ENCODE measurements at regions not wholly inside any gene's neighbourhood (a gene's known extent, or its start where the extent isn't known, plus 50 kb on each side); places are given as distances from the start of the nearest gene placed in this dataset.
"Not testable (repeated sequence)": the region's sequence is repeated elsewhere in the genome, so short reads cannot be mapped to it uniquely, and the experiment has no call there.

DNA sequence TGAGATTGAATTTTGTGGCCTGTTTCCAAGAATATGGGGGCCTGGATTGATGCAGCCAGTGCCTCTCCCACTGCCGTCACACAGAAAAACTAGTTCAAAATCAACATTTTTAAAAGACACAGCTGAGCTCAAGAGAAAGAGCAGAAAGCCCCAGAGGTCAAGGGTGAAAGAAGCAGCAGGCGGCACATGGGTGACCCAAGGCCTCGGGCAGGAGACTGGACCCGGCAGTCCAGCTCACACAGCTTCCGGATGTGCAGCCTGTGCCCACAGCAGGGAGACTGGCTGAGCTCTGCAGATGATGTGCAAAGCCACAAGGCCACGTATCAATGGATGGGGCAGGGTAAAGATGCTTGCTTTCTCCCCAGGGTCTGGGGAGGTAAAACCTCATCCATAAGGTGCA is 50.4 kb upstream of the RNF32 start:
- DNase-seq (ENCODE audit: low read depth in 2 of 2) = no peak

DNA sequence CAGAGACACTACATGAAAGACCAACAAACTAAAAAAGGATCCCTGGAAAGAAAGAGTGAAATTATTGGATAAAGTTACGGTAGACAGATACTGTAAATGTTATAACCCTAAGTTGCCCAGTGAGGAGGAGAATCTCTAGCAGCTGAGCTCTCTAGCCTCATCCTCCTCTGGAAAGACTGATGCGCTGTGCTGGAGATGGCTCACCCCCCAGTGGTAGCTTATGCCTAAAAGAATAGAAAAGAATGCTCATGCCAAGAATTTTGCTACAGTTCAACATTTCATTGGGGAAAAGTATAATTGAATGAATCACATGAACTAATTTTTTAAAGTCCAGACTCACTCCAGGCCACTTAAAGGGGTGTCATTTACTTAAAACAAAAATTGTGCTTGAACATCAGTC is 50.8 kb upstream of the RNF32 start:
- DNase-seq (ENCODE audit: low read depth in 2 of 2) = no peak

DNA sequence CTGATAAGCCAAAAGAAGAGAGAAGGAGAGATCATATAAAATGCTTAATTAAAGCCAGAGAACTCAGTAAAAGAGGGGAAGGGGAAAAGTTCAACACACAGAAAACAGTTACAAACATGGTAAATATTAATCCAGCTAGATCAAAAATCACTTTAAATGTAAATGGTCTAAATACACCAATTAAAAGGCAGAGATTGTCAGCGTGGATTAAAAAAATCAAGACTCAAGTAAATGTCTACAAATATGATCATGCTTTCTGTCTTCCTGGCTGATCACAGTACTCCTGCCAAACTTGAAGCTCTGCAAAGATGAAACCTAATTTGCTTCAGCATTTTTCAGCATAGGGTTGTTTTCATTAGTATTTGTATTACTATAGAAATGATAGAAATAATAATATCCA is 54.6 kb upstream of the RNF32 start:
- no peak for DNase-seq (ENCODE audit: low read depth in 2 of 2)

DNA sequence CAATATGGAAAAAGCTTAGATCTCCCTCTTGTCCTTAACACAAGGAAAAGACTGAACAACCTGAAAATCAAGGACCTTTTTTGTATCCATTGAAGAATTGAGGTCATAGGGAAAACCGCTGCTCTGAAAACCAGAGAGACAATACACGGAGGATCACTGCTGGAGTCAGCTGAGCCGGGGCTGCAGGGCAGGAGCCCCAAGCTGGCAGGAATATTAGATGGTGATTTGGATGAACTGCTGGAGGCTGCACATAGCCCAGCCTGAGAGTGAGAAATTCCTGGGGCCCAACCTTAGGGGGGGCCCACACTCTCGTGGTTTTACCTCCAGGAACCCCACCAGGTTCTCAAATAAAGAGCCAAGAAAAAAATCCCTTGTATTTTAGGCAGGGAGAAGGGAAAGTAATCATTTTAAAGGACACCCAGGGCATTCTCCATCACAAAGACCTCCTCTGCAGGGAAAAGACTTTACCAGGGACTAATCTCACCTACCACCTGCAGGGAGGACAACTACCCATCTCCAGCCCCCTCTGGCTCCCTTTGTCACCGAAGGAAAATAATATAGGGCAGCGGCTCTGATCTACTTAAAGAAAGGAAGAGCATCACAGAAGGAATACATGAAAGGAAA is 55.4 kb upstream of the RNF32 start:
- no peak for DNase-seq (ENCODE audit: low read depth in 2 of 2)

DNA sequence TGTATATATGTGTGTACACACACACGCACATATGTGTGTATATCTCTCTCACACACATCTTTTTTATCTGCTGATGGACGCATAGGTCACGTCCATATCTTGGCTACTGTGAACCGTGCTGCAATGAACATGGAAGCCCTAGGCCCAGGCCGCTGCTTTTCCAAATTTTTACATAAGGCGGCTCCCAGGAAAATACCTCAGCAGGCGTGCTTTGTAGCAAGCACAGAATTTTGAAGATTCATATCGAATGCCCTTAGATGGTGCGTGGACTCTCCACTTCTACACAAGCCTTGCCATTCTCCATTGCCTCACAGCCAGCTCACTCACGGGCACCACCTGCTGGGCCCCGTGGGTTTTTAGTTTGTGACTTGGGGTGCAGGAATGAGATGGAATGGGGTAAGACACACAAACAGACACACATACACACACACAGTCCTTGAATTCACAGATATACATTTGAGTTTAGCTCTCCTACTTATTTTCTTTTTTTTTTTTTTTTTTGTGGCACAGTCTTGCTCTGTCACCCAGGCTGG is 57.9 kb upstream of the RNF32 start:
- no peak for DNase-seq (ENCODE audit: low read depth in 2 of 2)

DNA sequence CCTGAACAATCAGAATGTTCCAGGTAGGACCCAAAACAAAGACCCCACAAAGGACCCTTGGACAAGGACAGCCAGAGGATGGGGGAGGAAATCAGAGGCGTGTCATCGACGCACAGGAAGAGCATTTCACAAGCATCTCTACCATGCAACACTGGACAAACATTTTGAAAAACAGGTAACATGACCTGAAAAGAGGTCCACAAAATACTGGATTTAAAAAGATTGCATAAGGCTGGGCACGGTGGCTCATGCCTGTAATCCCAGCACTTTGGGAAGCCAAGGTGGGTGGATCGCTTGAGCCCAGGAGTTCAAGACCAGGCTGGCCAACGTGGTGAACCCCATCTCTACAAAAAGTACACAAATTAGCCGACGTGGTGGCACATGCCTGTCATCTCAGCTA is 60.5 kb upstream of the RNF32 start:
- DNase-seq (ENCODE audit: low read depth in 2 of 2) = no peak

DNA sequence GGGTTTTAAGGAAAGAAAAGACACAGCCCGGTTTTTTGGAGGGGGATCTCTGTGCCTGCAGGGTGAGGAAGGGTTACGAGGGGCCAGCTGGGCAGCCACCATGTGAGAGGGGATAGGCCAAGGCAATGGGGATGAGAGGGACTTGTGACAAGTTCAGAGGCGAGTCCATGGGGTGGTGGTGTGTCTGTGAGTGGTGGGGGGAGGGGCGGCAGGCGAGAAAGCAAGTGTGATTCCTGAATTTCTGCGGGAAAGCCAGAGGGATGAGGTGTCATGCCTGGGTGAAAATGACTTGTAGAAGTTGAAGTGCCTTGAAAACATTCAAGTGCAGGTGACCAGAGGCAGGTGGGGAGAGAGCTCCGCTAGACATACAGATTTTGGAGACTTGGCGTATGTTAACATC is 61.0 kb upstream of the RNF32 start:
- no peak for DNase-seq (ENCODE audit: low read depth in 2 of 2)

DNA sequence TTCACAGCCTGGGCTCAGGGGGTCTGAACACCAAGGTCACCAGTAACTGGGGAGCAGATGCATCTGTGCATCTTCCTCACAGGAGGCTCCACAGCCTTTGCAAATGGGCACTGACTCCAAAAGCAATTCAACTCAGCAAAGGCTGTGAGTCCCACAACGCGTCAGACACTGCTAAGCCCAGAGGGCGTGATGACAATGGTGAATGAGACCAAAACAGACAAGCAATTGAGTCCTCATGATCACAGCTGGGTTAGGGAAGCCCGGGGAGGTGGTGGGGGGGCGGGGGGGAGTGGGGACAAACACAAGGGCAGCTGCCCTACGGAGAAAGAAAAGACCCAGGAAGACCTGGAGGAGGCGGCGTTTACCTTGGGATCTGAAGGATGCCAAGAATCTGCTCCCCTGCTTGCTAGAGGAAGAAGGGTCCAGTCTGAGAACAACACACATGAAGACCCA is 61.6 kb upstream of the RNF32 start:
- DNase-seq (ENCODE audit: low read depth in 2 of 2) = no peak

DNA sequence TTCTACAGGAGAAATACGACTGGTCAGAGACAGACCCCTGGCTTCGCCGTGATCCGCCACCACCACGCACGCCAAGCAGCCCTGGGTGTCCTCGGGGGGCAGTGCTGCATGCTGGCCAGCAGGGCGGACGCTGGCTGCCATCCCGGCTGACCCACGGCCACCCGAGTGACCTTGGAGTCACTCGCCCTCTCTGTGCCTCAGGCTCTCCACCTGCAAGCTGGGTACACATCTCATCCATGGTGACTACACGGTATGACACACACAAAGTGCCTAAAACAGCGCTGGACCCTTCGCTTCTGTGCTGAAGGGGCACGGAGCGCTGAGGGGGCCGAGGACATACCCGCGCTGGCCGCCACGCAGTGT is 62.0 kb upstream of the RNF32 start:
- DNase-seq (ENCODE audit: low read depth in 2 of 2) = no peak

DNA sequence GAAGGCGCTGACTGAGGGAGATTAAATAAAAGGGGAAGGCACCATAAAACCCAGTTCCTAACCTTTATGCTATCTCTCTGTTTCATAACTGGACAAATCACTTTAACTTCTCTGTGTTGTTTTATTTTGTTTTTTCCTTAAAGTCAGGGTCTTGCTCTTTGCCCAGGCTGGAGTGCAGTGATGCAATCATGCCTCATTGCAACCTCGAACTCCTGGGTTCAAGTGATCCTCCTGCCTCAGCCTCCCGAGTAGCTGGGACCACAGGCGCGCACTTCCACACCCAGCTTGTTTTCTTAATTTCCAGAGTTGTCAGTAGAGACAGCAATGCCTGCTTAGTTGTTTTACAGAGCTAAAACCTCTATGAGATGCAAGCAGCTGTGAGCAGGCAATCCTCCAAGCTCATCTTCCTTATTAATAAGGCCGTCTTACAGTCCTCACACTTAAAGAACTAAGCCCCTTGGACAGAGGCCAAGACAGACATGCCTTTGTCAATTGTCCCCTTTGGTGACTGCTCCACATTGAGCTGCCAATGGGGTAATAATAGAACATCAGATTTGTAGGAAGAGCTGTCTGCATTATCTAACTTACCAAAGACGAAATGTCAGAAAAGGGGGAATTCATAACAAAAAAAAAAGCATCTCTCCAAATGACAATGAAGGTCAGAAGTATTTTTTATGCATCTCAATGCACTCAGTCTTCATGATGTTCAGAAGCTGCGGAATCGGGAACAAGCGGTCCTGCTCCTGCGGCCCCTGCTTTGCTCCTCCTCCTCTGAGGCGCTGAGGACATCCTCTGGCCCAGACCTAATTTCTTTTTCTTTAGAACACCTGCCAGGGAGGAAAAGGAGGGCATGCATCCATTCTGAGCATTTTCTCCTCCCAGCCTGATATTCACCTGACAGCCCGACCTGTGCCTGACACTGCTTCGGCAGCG is 62.7 kb upstream of the RNF32 start:
- DNase-seq (ENCODE audit: low read depth in 2 of 2) = no peak

DNA sequence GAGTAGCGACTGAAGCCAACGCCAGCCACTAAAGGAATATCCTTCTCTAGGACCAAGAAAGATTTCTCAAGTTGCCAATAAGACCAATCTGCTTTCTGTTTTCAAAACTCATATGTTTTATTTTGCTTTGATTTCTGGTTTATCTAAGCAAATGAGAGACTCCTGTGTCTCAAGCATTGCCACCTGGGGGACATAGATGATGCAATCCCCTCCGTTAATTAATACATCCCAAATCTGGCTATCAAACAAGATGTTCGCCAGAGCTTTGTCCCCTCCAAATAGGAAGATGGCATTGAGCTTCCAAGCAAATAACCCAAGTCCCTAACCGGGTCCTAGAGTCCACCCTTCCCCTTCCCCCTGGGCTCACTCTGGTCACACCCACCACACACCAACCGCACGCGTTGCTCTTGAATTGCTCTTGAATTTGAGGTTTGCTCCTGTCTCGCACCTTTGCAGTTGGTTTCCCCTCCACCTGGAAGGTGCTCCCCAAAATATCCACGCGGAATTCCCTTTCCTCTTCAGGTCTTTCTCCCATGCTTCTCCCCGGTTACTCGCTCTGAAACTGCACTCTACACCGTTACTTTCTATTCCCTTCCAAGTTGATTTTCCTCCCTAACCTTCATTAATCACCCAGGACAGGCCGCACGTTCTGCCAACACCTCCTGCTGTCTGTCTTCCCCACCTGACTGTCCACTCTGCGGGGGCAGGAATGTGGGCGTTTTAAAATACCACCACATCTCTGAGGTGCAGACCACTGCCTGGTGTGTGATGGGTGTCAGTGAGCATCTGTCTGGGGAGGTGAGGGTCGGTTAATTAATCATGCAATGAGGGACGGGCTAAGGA is 64.1 kb upstream of the RNF32 start:
- no peak for DNase-seq (ENCODE audit: low read depth in 2 of 2)

DNA sequence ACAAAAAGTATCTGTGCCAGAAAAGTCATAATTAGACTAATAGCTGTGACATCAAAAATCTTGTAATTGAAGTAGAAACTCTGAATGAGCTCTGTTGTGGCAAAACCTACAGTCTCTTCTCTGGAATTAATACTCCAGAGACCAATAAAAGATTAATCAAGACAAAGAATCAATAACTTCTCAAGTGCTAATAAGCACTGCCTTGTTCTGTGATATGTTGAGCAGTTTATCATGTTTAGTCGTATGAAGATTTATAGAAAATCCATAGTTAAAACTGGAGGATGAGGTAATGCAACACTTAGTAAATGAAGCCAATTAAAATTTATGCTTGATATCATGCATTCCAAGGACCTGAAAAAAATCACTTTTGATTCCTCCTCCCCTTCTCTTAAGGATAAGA is 72.3 kb upstream of the RNF32 start:
- DNase-seq (ENCODE audit: low read depth in 2 of 2) = no peak

DNA sequence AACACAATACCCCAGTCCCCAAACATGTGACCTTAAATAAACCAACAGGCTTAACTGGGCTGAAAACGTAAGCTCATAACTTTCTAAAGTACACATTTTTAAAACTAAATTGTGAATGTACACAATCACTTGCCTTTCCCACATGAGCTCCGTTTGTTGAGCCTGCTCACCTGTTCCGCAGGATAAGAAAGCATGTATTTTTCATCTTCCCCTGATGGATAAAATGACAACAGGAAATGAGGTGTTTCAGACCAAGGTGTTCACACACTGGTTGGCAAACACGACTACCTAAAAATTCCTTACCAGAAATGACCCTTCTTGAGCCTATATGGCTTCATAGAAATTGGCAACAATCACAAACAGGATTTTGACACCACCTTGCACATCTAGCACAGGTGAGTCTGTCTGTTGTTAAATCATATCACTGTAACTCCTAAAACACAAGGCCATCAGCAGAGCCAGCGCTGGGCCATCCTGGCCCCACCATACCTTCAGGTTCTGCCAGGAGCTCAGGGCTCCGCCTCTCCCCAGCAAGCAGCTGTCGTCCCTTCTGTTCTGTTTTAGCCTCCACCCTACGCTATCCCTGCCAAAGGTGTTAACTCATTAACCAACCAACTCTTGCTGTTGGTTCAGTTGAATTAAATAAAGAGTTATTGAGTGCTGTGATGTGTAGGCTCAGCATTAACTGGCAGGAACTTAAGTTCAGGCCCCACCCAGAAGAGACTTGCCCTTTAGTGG is 73.6 kb upstream of the RNF32 start:
- no peak for DNase-seq (ENCODE audit: low read depth in 2 of 2)

DNA sequence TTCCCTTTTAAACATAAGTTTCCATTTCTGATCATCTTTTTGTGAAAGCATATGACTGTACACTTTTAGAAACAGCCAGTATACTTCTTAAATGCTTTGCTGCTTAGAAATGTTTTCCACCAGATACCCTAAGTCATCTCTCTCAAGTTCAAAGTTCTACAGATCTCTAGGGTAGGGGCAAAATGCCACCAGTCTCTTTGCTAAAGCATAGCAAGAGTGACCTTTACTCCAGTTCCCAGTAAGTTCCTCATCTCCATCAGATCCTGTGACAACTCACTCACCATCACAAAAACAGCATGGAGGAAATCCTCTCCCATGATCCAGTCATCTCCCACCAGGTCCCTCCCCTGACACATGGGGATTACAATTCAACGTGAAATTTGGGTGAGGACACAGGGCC is 75.6 kb upstream of the RNF32 start:
- DNase-seq (ENCODE audit: low read depth in 2 of 2) = not testable (repeated sequence)

DNA sequence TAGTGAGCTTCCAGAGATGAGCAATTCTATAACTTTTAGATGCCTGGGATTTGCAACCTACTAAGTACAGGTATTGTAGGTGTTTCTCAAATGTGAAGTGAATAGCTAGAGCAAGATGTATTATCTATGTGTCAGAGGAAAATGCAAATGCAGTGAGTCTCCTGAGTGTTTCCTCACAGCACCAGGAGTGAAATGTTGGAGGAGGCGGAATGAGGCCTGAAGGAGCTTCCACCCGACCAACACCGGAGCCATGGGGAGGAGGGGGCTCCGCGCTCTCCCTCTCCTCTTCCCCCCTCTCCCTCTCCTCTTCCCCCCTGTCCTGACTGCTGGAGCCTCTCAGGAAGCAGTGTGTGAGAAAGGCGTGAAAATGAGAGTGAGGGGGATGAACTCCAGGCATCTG is 79.9 kb upstream of the RNF32 start:
- DNase-seq (ENCODE audit: low read depth in 2 of 2) = no peak

DNA sequence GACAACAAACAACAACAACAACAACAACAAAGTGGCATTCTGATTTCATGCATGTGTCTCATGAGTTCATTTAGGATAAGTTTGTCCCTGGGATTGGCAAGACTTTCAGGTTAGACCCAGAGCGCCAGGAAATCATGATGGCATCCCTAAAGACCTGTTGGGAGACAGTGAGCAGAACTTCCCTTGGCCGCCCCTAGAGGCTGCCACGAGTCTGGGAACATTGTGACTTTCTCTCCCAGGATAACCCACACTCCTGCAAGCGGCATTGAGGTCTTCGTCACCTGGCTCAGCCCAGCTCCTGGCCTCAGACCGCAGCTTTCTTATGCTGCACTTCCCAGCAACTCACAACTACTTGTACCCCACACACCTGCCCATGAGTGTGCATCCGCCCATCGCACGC is 80.5 kb upstream of the RNF32 start:
- no peak for DNase-seq (ENCODE audit: low read depth in 2 of 2)

DNA sequence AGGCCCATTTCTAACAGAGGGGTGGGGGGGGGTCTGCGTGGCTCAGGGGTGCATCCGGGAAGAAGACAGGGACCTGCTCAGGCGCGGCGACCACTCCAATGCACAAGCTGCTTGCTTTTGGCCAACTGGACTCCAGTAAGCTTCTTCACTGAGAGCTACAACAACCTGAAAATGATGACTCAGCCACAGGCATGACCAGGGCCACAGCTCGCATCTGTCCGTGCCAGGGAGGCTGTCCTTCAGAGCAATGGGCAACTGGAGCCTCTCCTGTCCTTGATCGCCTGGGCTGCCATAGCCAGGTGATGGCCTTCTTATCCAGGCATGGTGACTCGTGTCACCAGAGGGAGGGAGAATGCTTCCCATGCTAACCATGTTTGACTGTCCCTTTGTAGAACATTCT is 81.6 kb upstream of the RNF32 start:
- DNase-seq (ENCODE audit: low read depth in 2 of 2) = no peak

DNA sequence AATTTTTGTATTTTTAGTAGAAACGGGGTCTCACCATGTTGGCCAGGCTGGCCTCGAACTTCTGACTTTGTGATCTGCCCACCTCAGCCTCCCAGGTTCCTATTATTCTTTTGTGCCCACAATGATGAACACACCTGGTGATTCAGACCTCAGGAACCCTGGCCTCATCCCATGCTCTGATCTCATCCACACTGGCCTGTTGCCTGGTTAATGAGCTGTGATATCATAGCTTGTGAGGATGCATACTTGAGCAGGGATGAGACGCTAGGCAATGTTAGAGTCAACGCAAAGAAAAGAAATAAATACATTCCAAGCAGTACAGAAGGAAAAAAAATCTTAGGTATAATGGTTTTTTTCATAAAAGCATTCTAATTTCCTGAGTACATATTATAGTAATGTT is 82.4 kb upstream of the RNF32 start:
- no peak for DNase-seq (ENCODE audit: low read depth in 2 of 2)

DNA sequence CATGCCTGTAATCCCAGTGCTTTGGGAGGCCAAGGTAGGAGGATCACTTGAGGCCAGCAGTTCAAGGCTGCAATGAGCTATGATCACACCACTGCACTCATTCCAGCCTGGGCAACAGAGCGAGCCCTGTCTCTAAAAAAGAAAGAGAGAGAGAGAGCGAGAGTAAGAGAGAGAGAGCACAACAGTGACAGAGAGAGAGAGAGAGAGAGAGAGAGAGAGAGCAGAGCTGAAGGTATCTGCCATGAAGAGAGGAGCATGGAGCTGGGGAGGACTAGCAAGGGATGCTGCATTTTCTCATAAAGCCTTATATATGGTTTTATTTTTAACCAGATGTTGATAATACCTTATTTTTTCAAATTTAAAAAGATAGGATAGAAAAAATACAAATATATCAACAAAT is 84.5 kb upstream of the RNF32 start:
- DNase-seq (ENCODE audit: low read depth in 2 of 2) = no peak

DNA sequence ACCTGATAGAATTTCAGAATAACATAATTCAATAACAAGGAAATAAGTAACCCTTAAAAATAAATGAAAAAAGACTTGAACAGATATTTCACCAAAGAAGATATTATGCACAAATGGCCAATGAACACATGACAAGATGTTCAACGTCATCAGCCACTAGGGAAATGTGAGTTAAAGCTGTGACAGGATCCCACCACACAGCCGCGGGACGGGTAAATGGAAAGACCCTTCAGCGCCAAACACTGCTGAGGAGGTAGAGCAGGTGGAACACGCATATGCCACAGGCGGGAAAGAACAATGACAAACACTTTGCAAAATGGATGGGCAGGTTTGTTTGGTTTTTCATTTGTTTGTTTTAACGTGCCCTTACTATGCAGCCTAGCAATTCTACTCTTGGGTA is 86.1 kb upstream of the RNF32 start:
- DNase-seq (ENCODE audit: low read depth in 2 of 2) = no peak

DNA sequence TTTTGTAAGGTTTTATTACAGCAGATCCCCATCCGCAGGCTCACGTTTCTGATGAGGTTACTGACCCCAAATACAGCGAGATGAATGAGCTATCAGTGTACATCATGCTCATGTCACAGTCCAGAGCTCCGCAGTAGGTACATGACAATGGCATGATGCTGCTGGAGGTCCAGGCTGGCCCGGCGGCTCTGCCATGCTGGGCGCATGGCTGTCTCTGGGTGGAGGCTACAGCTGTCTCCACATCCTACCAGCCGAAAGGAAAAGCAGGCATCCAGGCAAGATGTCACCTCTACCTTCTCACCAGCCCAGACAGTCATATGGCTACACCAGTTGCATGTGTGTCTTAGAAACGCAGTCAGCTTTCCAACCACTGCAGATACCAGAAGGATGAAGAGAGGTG is 90.9 kb upstream of the RNF32 start:
- DNase-seq (ENCODE audit: low read depth in 2 of 2) = no peak

Measured in stimulated activated CD4-positive, alpha-beta T cell treated with anti-CD3 and anti-CD28 coated beads, Interleukin-4, amount 100 ng/mL, for 48 hours (primary cell).